SK-N-SH (cell line): ENCODE measurements at regions not wholly inside any gene's neighbourhood (a gene's known extent, or its start where the extent isn't known, plus 50 kb on each side); places are given as distances from the start of the nearest gene placed in this dataset.
A peak's percentile ranks its signal among the peaks of the same experiment; 100 is the strongest.

Experiments used
- CTCF ChIA-PET: fragments of 300-600, 350-600 bp; formaldehyde crosslinking; extraction: SDS; loops from one replicate; lab custom pipeline; 2021; lab: Yijun Ruan, JAX
- POLR2A ChIA-PET: fragments of 350-600 bp; sonication (Branson Sonifier 250); formaldehyde crosslinking; extraction: SDS; loops from one replicate; lab custom pipeline; 2020; ENCODE audit warnings: antibody characterized with exemption, inconsistent platforms; lab: Yijun Ruan, JAX
- DNase-seq: peaks from one replicate; pipeline ENCODE4 v3.0.0; 2012
- H2AFZ ChIP-seq: fragments of 200-600 bp; sonication (generic); 2 replicates; pipeline ENCODE4 v1.8.1; 2016; ENCODE audit warnings: antibody characterized with exemption, mild to moderate bottlenecking, low read depth
- H3F3A ChIP-seq: fragments of 200-600 bp; sonication (generic); replicated peaks from 2 replicates; pipeline ENCODE3; 2016; ENCODE audit warnings: antibody characterized with exemption, mild to moderate bottlenecking; ENCODE audit not compliant: insufficient read depth
- H3K27ac ChIP-seq, 2 experiments: fragments of 200-500 bp in 1 of 2; fragments of 200-600 bp in 1 of 2; sonication (Bioruptor generic) in 1 of 2; sonication (generic), shearing (Covaris generic) in 1 of 2; 2 replicates each; pipeline versions ENCODE4 v1.5.1 to v1.6.1; 2014 to 2016; ENCODE audit warnings: low read depth in 2 of 2, inconsistent platforms in 1 of 2, low read length in 1 of 2, mild to moderate bottlenecking in 1 of 2, mixed read lengths in 1 of 2
- H3K27me3 ChIP-seq: fragments of 200-600 bp; sonication (generic), shearing (Covaris generic); 2 replicates; pipeline ENCODE4 v1.6.1; 2016; ENCODE audit warnings: mixed run types; ENCODE audit not compliant: insufficient read depth
- H3K36me3 ChIP-seq, 2 experiments: fragments of 200-500 bp in 1 of 2; fragments of 200-600 bp in 1 of 2; sonication (Bioruptor generic) in 1 of 2; sonication (generic) in 1 of 2; replicated peaks in 1 of 2; 2 replicates each; pipeline versions ENCODE3 to v1.5.1; 2014 to 2016; ENCODE audit warnings: low read length in 1 of 2, mild to moderate bottlenecking in 1 of 2; ENCODE audit not compliant: insufficient read depth in 2 of 2, control insufficient read depth in 1 of 2
- H3K4me1 ChIP-seq, 2 experiments: fragments of 200-500 bp in 1 of 2; fragments of 200-600 bp in 1 of 2; sonication (Bioruptor generic) in 1 of 2; sonication (generic), shearing (Covaris generic) in 1 of 2; 2 replicates each; pipeline versions ENCODE4 v1.5.1 to v1.6.1; 2014 to 2016; ENCODE audit warnings: low read depth in 1 of 2, low read length in 1 of 2, mixed run types in 1 of 2; ENCODE audit not compliant: insufficient read depth in 2 of 2, control insufficient read depth in 1 of 2
- H3K4me2 ChIP-seq: fragments of 200-600 bp; sonication (generic), shearing (Covaris generic); 2 replicates; pipeline ENCODE4 v1.6.1; 2017; ENCODE audit warnings: mixed run types
- H3K4me3 ChIP-seq, 2 experiments: fragments of 200-500 bp in 1 of 2; fragments of 200-600 bp in 1 of 2; sonication (Bioruptor generic) in 1 of 2; sonication (generic), shearing (Covaris generic) in 1 of 2; 2 replicates each; pipeline versions ENCODE4 v1.5.1 to v1.8.1; 2014 to 2016; ENCODE audit warnings: low read depth in 2 of 2, inconsistent platforms in 1 of 2, low read length in 1 of 2, mild to moderate bottlenecking in 1 of 2, mixed read lengths in 1 of 2, moderate library complexity in 1 of 2
- H3K79me2 ChIP-seq: fragments of 200-600 bp; sonication (generic); 2 replicates; pipeline ENCODE4 v1.8.1; 2017; ENCODE audit warnings: mild to moderate bottlenecking; ENCODE audit not compliant: insufficient read depth
- H3K9ac ChIP-seq: fragments of 200-600 bp; sonication (generic); 2 replicates; pipeline ENCODE4 v1.6.1; 2017; ENCODE audit warnings: mixed run types
- H3K9me2 ChIP-seq: fragments of 200-600 bp; sonication (generic); 2 replicates; pipeline ENCODE4 v1.6.1; 2017; ENCODE audit warnings: mixed run types
- H3K9me3 ChIP-seq: fragments of 200-600 bp; sonication (generic); 2 replicates; pipeline ENCODE4 v1.6.1; 2017; ENCODE audit warnings: mixed run types, mild to moderate bottlenecking, moderate library complexity
- H4K20me1 ChIP-seq: fragments of 200-600 bp; sonication (generic); 2 replicates; pipeline ENCODE4 v1.6.1; 2017; ENCODE audit warnings: mild to moderate bottlenecking, mixed run types; ENCODE audit not compliant: insufficient read depth
- CHD2 ChIP-seq: fragments of 150-350 bp; IDR thresholded peaks from 2 replicates; pipeline ENCODE4 v1.6.1; 2018; ENCODE audit warnings: low read length; ENCODE audit not compliant: partially characterized antibody
- ELF1 ChIP-seq: IDR thresholded peaks from 2 replicates; pipeline ENCODE4 v1.4.0; 2012
- EP300 ChIP-seq, 2 experiments: IDR thresholded peaks; 2 replicates each; pipeline versions ENCODE4 v1.4.0 to v1.6.1; 2012; ENCODE audit warnings: borderline replicate concordance in 1 of 2, low read depth in 1 of 2, low read length in 1 of 2
- FOSL2 ChIP-seq: IDR thresholded peaks from 2 replicates; pipeline ENCODE4 v1.4.0; 2012; ENCODE audit warnings: low read depth, mild to moderate bottlenecking, moderate library complexity, borderline replicate concordance
- GABPA ChIP-seq: IDR thresholded peaks from 2 replicates; pipeline ENCODE4 v1.4.0; 2012; ENCODE audit warnings: low read depth, mild to moderate bottlenecking
- NFIC ChIP-seq: IDR thresholded peaks from 2 replicates; pipeline ENCODE4 v1.4.0; 2012; ENCODE audit warnings: borderline replicate concordance
- RAD21 ChIP-seq: IDR thresholded peaks from 2 replicates; pipeline ENCODE4 v1.6.1; 2012; ENCODE audit warnings: mild to moderate bottlenecking, low read length
- RCOR1 ChIP-seq: fragments of 150-350 bp; IDR thresholded peaks from 2 replicates; pipeline ENCODE4 v1.6.1; 2017; ENCODE audit warnings: antibody characterized with exemption, low read length
- RXRA ChIP-seq: IDR thresholded peaks from 2 replicates; pipeline ENCODE4 v1.4.0; 2012; ENCODE audit warnings: low read depth, mild to moderate bottlenecking, borderline replicate concordance
- SIN3A ChIP-seq: IDR thresholded peaks from 2 replicates; pipeline ENCODE4 v1.6.1; 2012; ENCODE audit warnings: low read depth, mild to moderate bottlenecking, low read length, moderate library complexity, borderline replicate concordance
- SMC3 ChIP-seq: IDR thresholded peaks from 2 replicates; pipeline ENCODE4 v1.6.1; 2012; ENCODE audit warnings: low read depth, low read length, improper control_type of control experiment
- YY1 ChIP-seq: IDR thresholded peaks from 2 replicates; pipeline ENCODE4 v1.4.0; 2012; ENCODE audit warnings: low read depth, mild to moderate bottlenecking
- WGBS: methylation state at CpG from one replicate; pipeline ENCODE4 v1.1.6; 2017; ENCODE audit warnings: low lambda C conversion rate; 5-methylcytosine and 5-hydroxymethylcytosine counted together
- TF ChIP-seq, protein P1 (sequence below): IDR thresholded peaks from 2 replicates; pipeline ENCODE4 v1.6.1; 2012; ENCODE audit warnings: mild to moderate bottlenecking, low read depth, low read length, moderate library complexity
- TF ChIP-seq, protein P2 (sequence below): fragments of 150-350 bp; IDR thresholded peaks from 2 replicates; pipeline ENCODE4 v1.6.1; 2017; ENCODE audit warnings: antibody characterized with exemption, low read length, low read depth, borderline replicate concordance
- TF ChIP-seq, protein P3 (sequence below): IDR thresholded peaks from 2 replicates; pipeline ENCODE4; 2012
- TF ChIP-seq, protein P4 (sequence below): IDR thresholded peaks from 2 replicates; pipeline ENCODE4 v1.4.0; 2012; ENCODE audit warnings: low read depth, borderline replicate concordance
- TF ChIP-seq, protein P5 (sequence below): fragments of 200-600 bp; sonication (generic); IDR thresholded peaks from 2 replicates; pipeline ENCODE4 v1.6.1; 2017; ENCODE audit warnings: antibody characterized with exemption, mild to moderate bottlenecking, moderate library complexity

DNA sequence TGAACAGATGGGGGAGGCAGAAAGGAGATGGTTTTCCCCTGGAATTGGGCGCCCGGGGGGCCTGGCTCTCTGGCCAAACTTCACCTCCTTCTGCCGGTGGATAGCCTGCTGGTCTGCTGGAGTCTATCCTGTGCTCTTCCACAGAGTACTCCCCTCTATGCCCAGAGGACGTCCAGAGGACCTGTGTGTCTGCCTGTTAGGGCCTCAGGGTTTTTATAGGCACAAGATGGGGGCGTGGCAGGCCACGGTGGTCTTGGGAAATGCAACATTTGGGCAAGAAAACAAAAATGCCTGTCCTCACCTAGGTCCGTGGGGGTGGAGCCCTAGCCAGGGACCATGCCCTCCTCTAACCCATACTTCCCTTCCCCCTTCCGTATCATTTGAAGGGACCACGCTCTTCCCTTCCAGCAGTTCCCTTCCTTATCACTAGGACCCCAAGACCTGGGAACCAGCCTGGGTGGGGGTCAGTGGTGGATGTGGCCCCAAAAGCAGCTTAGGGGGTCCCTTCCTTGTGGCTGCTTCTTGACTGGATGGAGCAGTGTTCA is 53.6 kb upstream of the ZNF337 start:
- Histone ChIP-seq H3K9ac (no peak overlapping the region), H4K20me1 (no peaks in the 10 kb centered on the region), H3K36me3 (no peaks in the 10 kb centered on the region), H3K9me2 (no peaks in the 10 kb centered on the region), H3F3A (no peaks in the 10 kb centered on the region), H3K79me2 (no peaks in the 10 kb centered on the region), H3K27me3 (no peaks in the 10 kb centered on the region), H3K4me2 (peak overlapping the region; percentile 60; the same call in 1 of the 2 replicates), H3K27ac (peak overlapping the region in 1 of 2 experiments; percentile 73; a peak in 1 of 4 replicates), H3K4me3 (peak overlapping the region; percentile 33 to 51; a peak in 3 of 4 replicates), H3K4me1 (peaks cover 0 to 9% of the 10 kb centered on the region in 2 experiments; a peak in 1 of 4 replicates), H2AFZ (peak overlapping the region; percentile 83; the same call in 1 of the 2 replicates), H3K9me3 (no peaks in the 10 kb centered on the region)
- CTCF ChIA-PET: interaction anchor here (0.6 kb wide), 1 partner anchor 20 kb away, joined by 3 read pairs; no protein-coding TSS in a partner anchor
- WGBS: 65% methylated on average over 8 of the region's 9 CpGs
- POLR2A ChIA-PET: no interaction called here
- TF ChIP-seq RCOR1 (no peak), GABPA (no peak), YY1 (no peak), EP300 (IDR thresholded peaks at IDR 0.05; ENCODE audit: borderline replicate concordance in 1 of 2, low read depth in 1 of 2, low read length in 1 of 2) (no peak), RAD21 (no peak), FOSL2 (no peak), SIN3A (no peak), SMC3 (no peak), ELF1 (no peak), CHD2 (no peak), RXRA (no peak), NFIC (no peak)
- TF ChIP-seq, protein P1, sequence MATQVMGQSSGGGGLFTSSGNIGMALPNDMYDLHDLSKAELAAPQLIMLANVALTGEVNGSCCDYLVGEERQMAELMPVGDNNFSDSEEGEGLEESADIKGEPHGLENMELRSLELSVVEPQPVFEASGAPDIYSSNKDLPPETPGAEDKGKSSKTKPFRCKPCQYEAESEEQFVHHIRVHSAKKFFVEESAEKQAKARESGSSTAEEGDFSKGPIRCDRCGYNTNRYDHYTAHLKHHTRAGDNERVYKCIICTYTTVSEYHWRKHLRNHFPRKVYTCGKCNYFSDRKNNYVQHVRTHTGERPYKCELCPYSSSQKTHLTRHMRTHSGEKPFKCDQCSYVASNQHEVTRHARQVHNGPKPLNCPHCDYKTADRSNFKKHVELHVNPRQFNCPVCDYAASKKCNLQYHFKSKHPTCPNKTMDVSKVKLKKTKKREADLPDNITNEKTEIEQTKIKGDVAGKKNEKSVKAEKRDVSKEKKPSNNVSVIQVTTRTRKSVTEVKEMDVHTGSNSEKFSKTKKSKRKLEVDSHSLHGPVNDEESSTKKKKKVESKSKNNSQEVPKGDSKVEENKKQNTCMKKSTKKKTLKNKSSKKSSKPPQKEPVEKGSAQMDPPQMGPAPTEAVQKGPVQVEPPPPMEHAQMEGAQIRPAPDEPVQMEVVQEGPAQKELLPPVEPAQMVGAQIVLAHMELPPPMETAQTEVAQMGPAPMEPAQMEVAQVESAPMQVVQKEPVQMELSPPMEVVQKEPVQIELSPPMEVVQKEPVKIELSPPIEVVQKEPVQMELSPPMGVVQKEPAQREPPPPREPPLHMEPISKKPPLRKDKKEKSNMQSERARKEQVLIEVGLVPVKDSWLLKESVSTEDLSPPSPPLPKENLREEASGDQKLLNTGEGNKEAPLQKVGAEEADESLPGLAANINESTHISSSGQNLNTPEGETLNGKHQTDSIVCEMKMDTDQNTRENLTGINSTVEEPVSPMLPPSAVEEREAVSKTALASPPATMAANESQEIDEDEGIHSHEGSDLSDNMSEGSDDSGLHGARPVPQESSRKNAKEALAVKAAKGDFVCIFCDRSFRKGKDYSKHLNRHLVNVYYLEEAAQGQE: no peak
- TF ChIP-seq, protein P2, sequence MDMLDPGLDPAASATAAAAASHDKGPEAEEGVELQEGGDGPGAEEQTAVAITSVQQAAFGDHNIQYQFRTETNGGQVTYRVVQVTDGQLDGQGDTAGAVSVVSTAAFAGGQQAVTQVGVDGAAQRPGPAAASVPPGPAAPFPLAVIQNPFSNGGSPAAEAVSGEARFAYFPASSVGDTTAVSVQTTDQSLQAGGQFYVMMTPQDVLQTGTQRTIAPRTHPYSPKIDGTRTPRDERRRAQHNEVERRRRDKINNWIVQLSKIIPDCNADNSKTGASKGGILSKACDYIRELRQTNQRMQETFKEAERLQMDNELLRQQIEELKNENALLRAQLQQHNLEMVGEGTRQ: no peak
- TF ChIP-seq, protein P3, sequence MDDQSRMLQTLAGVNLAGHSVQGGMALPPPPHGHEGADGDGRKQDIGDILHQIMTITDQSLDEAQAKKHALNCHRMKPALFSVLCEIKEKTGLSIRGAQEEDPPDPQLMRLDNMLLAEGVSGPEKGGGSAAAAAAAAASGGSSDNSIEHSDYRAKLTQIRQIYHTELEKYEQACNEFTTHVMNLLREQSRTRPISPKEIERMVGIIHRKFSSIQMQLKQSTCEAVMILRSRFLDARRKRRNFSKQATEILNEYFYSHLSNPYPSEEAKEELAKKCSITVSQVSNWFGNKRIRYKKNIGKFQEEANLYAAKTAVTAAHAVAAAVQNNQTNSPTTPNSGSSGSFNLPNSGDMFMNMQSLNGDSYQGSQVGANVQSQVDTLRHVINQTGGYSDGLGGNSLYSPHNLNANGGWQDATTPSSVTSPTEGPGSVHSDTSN: no peak
- TF ChIP-seq, protein P4, sequence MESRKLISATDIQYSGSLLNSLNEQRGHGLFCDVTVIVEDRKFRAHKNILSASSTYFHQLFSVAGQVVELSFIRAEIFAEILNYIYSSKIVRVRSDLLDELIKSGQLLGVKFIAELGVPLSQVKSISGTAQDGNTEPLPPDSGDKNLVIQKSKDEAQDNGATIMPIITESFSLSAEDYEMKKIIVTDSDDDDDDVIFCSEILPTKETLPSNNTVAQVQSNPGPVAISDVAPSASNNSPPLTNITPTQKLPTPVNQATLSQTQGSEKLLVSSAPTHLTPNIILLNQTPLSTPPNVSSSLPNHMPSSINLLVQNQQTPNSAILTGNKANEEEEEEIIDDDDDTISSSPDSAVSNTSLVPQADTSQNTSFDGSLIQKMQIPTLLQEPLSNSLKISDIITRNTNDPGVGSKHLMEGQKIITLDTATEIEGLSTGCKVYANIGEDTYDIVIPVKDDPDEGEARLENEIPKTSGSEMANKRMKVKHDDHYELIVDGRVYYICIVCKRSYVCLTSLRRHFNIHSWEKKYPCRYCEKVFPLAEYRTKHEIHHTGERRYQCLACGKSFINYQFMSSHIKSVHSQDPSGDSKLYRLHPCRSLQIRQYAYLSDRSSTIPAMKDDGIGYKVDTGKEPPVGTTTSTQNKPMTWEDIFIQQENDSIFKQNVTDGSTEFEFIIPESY: no peak
- TF ChIP-seq, protein P5, sequence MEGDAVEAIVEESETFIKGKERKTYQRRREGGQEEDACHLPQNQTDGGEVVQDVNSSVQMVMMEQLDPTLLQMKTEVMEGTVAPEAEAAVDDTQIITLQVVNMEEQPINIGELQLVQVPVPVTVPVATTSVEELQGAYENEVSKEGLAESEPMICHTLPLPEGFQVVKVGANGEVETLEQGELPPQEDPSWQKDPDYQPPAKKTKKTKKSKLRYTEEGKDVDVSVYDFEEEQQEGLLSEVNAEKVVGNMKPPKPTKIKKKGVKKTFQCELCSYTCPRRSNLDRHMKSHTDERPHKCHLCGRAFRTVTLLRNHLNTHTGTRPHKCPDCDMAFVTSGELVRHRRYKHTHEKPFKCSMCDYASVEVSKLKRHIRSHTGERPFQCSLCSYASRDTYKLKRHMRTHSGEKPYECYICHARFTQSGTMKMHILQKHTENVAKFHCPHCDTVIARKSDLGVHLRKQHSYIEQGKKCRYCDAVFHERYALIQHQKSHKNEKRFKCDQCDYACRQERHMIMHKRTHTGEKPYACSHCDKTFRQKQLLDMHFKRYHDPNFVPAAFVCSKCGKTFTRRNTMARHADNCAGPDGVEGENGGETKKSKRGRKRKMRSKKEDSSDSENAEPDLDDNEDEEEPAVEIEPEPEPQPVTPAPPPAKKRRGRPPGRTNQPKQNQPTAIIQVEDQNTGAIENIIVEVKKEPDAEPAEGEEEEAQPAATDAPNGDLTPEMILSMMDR: no peak
- DNase-seq: no peak
